ENCODE measurements at regions not wholly inside any gene's neighbourhood (a gene's known extent, or its start where the extent isn't known, plus 50 kb on each side); places are given as distances from the start of the nearest gene placed in this dataset.
"Not testable (repeated sequence)": the region's sequence is repeated elsewhere in the genome, so short reads cannot be mapped to it uniquely, and the experiment has no call there.

DNA sequence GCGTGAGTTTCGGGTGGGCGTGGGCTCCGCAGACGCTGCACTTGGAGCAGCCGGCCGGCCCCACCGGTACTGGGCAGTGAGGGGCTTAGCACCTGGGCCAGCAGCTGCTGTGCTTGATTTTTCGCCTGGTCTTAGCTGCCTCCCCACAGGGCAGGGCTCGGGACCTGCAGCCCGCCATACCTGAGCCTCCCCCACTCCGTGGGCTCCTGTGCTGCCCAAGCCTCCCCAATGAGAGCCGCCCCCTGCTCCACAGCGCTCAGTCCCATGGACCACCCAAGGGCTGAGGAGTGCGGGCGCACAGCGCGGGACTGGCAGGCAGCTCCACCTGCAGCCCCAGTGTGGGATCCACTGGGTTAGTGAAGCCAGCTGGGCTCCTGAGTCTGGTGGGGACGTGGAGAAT is 546.7 kb upstream of the ROBO1 start:
- TF ChIP-seq, protein P1, sequence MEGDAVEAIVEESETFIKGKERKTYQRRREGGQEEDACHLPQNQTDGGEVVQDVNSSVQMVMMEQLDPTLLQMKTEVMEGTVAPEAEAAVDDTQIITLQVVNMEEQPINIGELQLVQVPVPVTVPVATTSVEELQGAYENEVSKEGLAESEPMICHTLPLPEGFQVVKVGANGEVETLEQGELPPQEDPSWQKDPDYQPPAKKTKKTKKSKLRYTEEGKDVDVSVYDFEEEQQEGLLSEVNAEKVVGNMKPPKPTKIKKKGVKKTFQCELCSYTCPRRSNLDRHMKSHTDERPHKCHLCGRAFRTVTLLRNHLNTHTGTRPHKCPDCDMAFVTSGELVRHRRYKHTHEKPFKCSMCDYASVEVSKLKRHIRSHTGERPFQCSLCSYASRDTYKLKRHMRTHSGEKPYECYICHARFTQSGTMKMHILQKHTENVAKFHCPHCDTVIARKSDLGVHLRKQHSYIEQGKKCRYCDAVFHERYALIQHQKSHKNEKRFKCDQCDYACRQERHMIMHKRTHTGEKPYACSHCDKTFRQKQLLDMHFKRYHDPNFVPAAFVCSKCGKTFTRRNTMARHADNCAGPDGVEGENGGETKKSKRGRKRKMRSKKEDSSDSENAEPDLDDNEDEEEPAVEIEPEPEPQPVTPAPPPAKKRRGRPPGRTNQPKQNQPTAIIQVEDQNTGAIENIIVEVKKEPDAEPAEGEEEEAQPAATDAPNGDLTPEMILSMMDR (IDR thresholded peaks at IDR 0.05): not testable (repeated sequence)
- not testable (repeated sequence) for TF ChIP-seq ZFX (IDR thresholded peaks at IDR 0.05; ENCODE audit: borderline replicate concordance)

Measured in 22Rv1 (cell line).